HCT116 (cell line): ENCODE measurements at regions not wholly inside any gene's neighbourhood (a gene's known extent, or its start where the extent isn't known, plus 50 kb on each side); places are given as distances from the start of the nearest gene placed in this dataset.

ENCODE experiments used
- ATAC-seq: fragments of 200-7000 bp; cut with Tn5 transposase; 2 replicates; pipeline ENCODE4 v1.9.1; 2020; ENCODE audit warnings: mild to moderate bottlenecking, moderate library complexity
- BruUV-seq: library from RNA; stranded (reverse); fragments of 400-500 nt; replicated peaks from 2 replicates; lab custom pipeline; 2021; lab: Mats Ljungman, UMichigan
- CTCF ChIA-PET: fragments of 300-600 bp; sonication (Branson Sonifier 250); formaldehyde crosslinking; loops from one replicate; lab custom pipeline; 2021; ENCODE audit warnings: antibody characterized with exemption; lab: Charles Lee
- POLR2A ChIA-PET: fragments of 300-600, 350-600 bp; sonication (Branson Sonifier 250); formaldehyde crosslinking; loops from one replicate; lab custom pipeline; 2021; ENCODE audit warnings: antibody characterized with exemption; lab: Charles Lee
- RAD21 ChIA-PET, 2 experiments: fragments of 300-600 bp; sonication (Branson Sonifier 250); formaldehyde crosslinking; loops; one replicate each; lab custom pipeline; 2023; ENCODE audit warnings: low total read pairs in 2 of 2; ENCODE audit not compliant: uncharacterized antibody in 2 of 2, unreplicated experiment in 2 of 2, low non-redundant PET in 1 of 2; lab: Charles Lee
- DNase-seq: peaks from one replicate; pipeline ENCODE4 v3.0.0-alpha.2; 2010; ENCODE audit warnings: low read depth, low spot score
- H2AFZ ChIP-seq: fragments of 200-600 bp; shearing (Covaris generic), sonication (generic); 2 replicates; pipeline ENCODE4 v1.6.1; 2017; ENCODE audit warnings: low read depth, mixed run types, mixed read lengths, antibody characterized with exemption, low read length; ENCODE audit not compliant: poor library complexity, severe bottlenecking
- H3K27ac ChIP-seq: 2 replicates; pipeline ENCODE4 v1.5.1; 2012; ENCODE audit warnings: low read depth, low read length
- H3K27me3 ChIP-seq: fragments of 200-600 bp; sonication (generic); 2 replicates; pipeline ENCODE4 v1.6.1; 2016; ENCODE audit warnings: mixed run types, low read length, mixed read lengths; ENCODE audit not compliant: insufficient read depth
- H3K36me3 ChIP-seq, 2 experiments: fragments of 200-500 bp in 1 of 2; fragments of 200-600 bp in 1 of 2; sonication (Bioruptor generic) in 1 of 2; sonication (generic) in 1 of 2; 2 replicates each; pipeline versions ENCODE4 v1.5.1 to v1.6.1; 2014 to 2016; ENCODE audit warnings: low read length in 2 of 2, inconsistent platforms in 1 of 2, mixed read lengths in 1 of 2, mixed run types in 1 of 2; ENCODE audit not compliant: insufficient read depth in 2 of 2, control insufficient read depth in 1 of 2
- H3K4me1 ChIP-seq, 2 experiments: fragments of 200-600 bp in 1 of 2; sonication (generic) in 1 of 2; 2 replicates each; pipeline versions ENCODE4 v1.5.1 to v1.6.1; 2012 to 2017; ENCODE audit warnings: low read length in 2 of 2, inconsistent platforms in 1 of 2, mild to moderate bottlenecking in 1 of 2, mixed read lengths in 1 of 2, mixed run types in 1 of 2, moderate library complexity in 1 of 2; ENCODE audit not compliant: insufficient read depth in 2 of 2, control insufficient read depth in 1 of 2
- H3K4me2 ChIP-seq: fragments of 200-600 bp; sonication (generic); 2 replicates; pipeline ENCODE4 v1.6.1; 2017; ENCODE audit warnings: mixed run types, low read length, mixed read lengths
- H3K4me3 ChIP-seq, 2 experiments: fragments of 200-600 bp in 1 of 2; sonication (generic) in 1 of 2; replicated peaks in 1 of 2; 2 replicates each; pipeline ENCODE4 v1.5.1; 2011 to 2016; ENCODE audit warnings: low read length in 2 of 2, control low read depth in 1 of 2, low read depth in 1 of 2, mild to moderate bottlenecking in 1 of 2, mixed read lengths in 1 of 2, mixed run types in 1 of 2
- H3K79me2 ChIP-seq: fragments of 200-600 bp; sonication (generic); 2 replicates; pipeline ENCODE4 v1.6.1; 2017; ENCODE audit warnings: mild to moderate bottlenecking, mixed run types, low read length, moderate library complexity, mixed read lengths; ENCODE audit not compliant: insufficient read depth
- H3K9ac ChIP-seq: fragments of 200-600 bp; sonication (generic); 2 replicates; pipeline ENCODE4 v1.6.1; 2016; ENCODE audit warnings: low read length, mixed read lengths
- H3K9me2 ChIP-seq: fragments of 200-600 bp; sonication (generic), shearing (Covaris generic); 2 replicates; pipeline ENCODE4 v1.6.1; 2017; ENCODE audit warnings: mixed run types, mild to moderate bottlenecking, moderate library complexity; ENCODE audit not compliant: insufficient read depth
- H3K9me3 ChIP-seq, 2 experiments: fragments of 200-500 bp in 1 of 2; fragments of 200-600 bp in 1 of 2; sonication (Bioruptor generic) in 1 of 2; sonication (generic) in 1 of 2; 2 replicates each; pipeline ENCODE4 v1.6.1; 2014 to 2017; ENCODE audit warnings: low read length in 2 of 2, mixed read lengths in 2 of 2, inconsistent platforms in 1 of 2, low read depth in 1 of 2, mild to moderate bottlenecking in 1 of 2, mixed run types in 1 of 2, moderate library complexity in 1 of 2; ENCODE audit not compliant: control insufficient read depth in 1 of 2, insufficient read depth in 1 of 2
- H4K20me1 ChIP-seq: fragments of 200-600 bp; sonication (generic), shearing (Covaris generic); 2 replicates; pipeline ENCODE4 v1.6.1; 2017; ENCODE audit warnings: mixed run types, mild to moderate bottlenecking, moderate library complexity; ENCODE audit not compliant: insufficient read depth
- CBX3 ChIP-seq: IDR thresholded peaks from 2 replicates; pipeline ENCODE4 v1.6.1; 2012; ENCODE audit warnings: low read depth
- EZH2 ChIP-seq: fragments of 200-600 bp; sonication (generic); IDR thresholded peaks from 2 replicates; pipeline ENCODE4 v1.6.1; 2017; ENCODE audit warnings: antibody characterized with exemption, mixed run types
- FOSL1 ChIP-seq: IDR thresholded peaks from 2 replicates; pipeline ENCODE4 v1.6.1; 2012; ENCODE audit warnings: low read depth
- POLR2A ChIP-seq: IDR thresholded peaks from 2 replicates; pipeline ENCODE4 v1.7.0; 2011; ENCODE audit warnings: borderline replicate concordance; ENCODE audit not compliant: insufficient read depth, insufficient read length; ENCODE audit errors: extremely low read depth
- intact Hi-C: fragments of 100-400 bp; cut with micrococcal nuclease; formaldehyde crosslinking; loops from 2 replicates; pipeline ENCODE4 v1.10.0; 2022
- TF ChIP-seq, protein P1 (sequence below): IDR thresholded peaks from 2 replicates; pipeline ENCODE4 v1.6.1; 2011; ENCODE audit warnings: mild to moderate bottlenecking, low read length, moderate library complexity; ENCODE audit not compliant: insufficient replicate concordance; ENCODE audit errors: extremely low read depth
- TF ChIP-seq, protein P2 (sequence below): IDR thresholded peaks from 2 replicates; pipeline ENCODE4 v1.6.1; 2012; ENCODE audit warnings: low read depth

DNA sequence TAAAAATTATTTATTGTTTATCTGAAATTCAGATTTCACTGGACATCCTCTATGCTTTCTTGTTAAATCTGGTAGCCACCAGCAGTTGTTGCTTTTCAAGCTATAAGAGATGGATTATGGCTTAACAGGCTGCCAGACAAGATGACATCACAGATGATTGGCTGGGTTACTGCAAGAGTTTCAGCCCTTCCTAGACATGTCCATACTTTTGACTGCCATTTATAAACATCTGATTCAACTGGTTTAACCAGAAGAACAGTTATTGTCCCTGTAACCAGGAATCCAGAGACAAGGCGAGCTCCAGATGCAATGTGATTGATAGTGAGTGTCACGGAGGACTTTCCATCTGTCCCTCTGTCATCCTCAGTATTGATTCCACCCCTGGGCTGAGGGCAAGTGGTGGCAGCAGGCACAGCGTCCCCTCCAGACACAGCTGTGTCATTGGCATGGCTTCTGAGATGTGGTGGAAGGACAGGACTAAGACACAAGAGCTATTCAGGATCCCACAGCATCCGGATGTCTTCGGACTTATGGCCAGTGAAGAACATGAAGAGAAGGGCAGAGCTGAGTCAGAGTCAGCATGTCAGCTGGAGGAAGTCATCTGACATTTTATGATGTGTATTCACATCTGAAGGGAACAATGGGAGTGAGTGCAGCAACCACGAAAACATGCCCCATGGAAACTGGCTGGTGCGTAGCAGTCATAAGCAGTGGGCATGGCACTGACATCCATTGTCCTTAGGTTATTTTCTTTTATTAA lies 284.5 kb upstream of the CDYL start:
- ATAC-seq, result no peak
- BruUV-seq, result no TSS peak
- Histone ChIP-seq H3K4me1 (peaks cover 0 to 16% of the 10 kb centered on the region in 2 experiments; a peak in 2 of 4 replicates), H3K4me3 (no peak overlapping the region), H3K4me2 (no peak overlapping the region), H3K9ac (no peak overlapping the region), H3K27me3 (no peaks in the 10 kb centered on the region), H3K27ac (no peak overlapping the region), H3K9me3 (peaks cover 0 to 16% of the 10 kb centered on the region in 2 experiments; a peak in 1 of 4 replicates), H2AFZ (no peak overlapping the region), H3K36me3 (no peaks in the 10 kb centered on the region), H3K9me2 (no peaks in the 10 kb centered on the region), H4K20me1 (no peaks in the 10 kb centered on the region)
- POLR2A ChIA-PET, result no interaction called here
- no peak for DNase-seq
- intact Hi-C loops, result no loop called here
- CTCF ChIA-PET, result no interaction called here
- no peak for TF ChIP-seq FOSL1
- TF ChIP-seq EZH2, result no peak
- no peak for TF ChIP-seq POLR2A
- TF ChIP-seq, protein P1, sequence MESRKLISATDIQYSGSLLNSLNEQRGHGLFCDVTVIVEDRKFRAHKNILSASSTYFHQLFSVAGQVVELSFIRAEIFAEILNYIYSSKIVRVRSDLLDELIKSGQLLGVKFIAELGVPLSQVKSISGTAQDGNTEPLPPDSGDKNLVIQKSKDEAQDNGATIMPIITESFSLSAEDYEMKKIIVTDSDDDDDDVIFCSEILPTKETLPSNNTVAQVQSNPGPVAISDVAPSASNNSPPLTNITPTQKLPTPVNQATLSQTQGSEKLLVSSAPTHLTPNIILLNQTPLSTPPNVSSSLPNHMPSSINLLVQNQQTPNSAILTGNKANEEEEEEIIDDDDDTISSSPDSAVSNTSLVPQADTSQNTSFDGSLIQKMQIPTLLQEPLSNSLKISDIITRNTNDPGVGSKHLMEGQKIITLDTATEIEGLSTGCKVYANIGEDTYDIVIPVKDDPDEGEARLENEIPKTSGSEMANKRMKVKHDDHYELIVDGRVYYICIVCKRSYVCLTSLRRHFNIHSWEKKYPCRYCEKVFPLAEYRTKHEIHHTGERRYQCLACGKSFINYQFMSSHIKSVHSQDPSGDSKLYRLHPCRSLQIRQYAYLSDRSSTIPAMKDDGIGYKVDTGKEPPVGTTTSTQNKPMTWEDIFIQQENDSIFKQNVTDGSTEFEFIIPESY, result no peak
- no peak for TF ChIP-seq CBX3
- TF ChIP-seq, protein P2, sequence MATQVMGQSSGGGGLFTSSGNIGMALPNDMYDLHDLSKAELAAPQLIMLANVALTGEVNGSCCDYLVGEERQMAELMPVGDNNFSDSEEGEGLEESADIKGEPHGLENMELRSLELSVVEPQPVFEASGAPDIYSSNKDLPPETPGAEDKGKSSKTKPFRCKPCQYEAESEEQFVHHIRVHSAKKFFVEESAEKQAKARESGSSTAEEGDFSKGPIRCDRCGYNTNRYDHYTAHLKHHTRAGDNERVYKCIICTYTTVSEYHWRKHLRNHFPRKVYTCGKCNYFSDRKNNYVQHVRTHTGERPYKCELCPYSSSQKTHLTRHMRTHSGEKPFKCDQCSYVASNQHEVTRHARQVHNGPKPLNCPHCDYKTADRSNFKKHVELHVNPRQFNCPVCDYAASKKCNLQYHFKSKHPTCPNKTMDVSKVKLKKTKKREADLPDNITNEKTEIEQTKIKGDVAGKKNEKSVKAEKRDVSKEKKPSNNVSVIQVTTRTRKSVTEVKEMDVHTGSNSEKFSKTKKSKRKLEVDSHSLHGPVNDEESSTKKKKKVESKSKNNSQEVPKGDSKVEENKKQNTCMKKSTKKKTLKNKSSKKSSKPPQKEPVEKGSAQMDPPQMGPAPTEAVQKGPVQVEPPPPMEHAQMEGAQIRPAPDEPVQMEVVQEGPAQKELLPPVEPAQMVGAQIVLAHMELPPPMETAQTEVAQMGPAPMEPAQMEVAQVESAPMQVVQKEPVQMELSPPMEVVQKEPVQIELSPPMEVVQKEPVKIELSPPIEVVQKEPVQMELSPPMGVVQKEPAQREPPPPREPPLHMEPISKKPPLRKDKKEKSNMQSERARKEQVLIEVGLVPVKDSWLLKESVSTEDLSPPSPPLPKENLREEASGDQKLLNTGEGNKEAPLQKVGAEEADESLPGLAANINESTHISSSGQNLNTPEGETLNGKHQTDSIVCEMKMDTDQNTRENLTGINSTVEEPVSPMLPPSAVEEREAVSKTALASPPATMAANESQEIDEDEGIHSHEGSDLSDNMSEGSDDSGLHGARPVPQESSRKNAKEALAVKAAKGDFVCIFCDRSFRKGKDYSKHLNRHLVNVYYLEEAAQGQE, result no peak
- TF ChIP-seq, all 23 proteins: peak for 0
- RAD21 ChIA-PET, result no interaction called here
- H3K79me2 ChIP-seq, result no peaks in the 10 kb centered on the region
